Kasumi-1 (cell line): ENCODE measurements at regions not wholly inside any gene's neighbourhood (a gene's known extent, or its start where the extent isn't known, plus 50 kb on each side); places are given as distances from the start of the nearest gene placed in this dataset.
"Not testable (repeated sequence)": the region's sequence is repeated elsewhere in the genome, so short reads cannot be mapped to it uniquely, and the experiment has no call there.

Experiments used
- DNase-seq, 2 experiments: peaks; one replicate each; lab custom pipeline; 2025; lab: John Stamatoyannopoulos, UW

DNA sequence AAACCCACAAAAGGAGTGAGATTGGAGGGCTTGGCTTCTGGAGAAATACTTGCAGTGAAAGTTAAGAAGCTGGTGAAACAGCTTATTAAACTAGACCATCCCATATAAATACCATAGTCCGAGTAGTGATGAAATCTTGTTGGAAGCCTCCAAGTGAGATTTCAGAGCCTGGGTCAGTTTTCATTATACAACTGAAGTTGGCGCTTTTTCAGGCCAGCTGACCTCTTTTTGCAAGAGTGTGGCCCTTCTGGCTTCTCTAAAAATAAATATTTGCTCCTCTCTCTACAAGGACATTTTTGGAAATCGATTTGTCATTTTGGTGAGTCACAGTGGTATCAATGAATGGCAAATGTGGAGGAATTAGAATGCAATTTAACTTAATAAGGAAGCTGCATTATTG is 51.2 kb upstream of the THRB start:
- DNase-seq: no peak

DNA sequence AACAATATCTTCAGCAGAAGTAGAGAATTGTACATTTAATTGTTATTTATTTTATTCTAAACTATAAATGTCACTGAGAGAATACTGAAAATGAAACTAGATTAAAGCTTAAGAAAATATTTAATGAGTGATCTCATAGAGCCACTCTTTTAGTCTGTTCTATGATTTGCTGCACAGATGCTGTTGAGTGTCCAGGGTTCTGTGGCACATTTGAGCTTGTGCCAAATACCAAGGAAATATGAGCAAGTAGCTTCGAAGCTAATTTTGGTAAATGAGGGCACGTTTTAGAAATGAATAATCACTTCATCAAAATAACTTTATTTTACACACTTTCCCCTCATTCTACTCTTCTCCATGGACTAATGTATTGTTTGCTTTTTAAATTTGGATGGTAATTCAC is 53.6 kb upstream of the THRB start:
- DNase-seq: no peak

DNA sequence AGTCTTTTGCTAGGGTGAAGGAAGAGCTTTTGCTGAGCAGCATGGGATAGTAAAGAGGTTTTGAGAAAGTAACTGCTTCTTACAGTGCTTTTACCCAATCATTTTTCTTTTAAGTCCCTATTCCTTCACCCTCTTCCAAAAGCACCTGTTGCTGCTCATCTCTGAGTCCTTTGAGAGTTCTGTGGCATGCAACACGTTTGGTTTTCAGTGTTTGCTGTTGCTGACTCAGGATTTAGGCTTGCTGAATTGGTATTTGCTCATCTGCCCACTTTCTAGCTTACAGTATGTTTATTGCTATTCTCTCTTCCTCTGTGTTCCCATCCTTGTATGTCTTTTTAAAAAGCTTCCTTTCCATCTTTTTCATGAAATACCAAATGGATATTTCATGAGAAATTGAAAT is 55.9 kb upstream of the THRB start:
- DNase-seq: no peak

DNA sequence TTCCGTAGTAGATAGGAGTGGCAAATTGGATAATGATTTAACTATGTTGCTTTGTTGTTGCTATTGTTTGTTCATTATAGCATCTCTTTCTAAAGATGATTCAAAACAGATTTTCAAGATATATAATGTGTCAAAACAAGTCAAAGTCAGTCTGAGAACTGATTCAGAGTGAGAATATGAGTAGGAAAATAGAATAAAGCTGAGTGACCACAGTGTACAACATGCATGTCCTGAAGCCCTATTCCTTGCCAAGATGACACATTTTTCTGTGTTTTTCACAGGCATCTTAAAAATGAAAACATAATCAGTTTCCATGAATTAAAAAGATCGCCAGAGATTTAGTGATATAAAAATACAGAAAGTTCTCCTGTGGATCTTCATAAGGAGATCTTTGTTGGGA is 57.0 kb upstream of the THRB start:
- no peak for DNase-seq

DNA sequence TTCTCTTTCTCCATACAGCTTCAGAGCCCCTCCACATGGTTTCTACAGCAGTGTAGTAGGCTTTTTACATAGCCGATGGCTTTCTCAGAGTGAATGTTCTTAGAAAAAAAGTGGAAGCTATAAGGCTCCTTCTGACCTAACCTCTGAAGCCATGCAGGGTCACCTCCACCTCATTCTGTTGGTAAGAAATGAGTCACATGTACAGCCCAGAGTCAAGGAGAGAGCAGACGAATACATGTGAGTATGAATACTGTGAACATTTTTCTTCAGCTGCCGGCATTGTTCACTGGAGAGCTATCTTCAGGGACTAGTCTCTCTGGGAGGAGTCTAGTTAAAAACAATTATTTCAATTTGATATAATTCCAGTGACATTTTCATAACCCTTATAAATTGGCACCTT is 68.2 kb upstream of the THRB start:
- no peak for DNase-seq

DNA sequence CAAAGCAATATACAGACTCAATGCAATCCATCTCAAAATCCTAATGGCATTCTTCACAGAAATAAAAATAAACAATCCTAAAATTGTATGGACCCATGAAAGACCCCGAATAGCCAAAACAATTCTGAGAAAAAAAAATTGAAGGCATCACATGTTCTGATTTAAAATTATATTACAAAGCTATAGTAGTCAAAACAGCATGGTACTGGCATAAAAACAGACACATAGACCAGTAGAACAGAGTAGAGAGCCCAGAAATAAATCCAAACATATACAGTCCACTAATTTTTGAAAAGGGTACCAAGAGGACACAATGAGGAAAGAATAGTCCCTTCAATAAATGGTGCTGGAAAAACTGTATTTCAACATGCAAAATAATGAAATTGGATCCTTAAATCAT is 70.4 kb upstream of the THRB start:
- DNase-seq: no peak

DNA sequence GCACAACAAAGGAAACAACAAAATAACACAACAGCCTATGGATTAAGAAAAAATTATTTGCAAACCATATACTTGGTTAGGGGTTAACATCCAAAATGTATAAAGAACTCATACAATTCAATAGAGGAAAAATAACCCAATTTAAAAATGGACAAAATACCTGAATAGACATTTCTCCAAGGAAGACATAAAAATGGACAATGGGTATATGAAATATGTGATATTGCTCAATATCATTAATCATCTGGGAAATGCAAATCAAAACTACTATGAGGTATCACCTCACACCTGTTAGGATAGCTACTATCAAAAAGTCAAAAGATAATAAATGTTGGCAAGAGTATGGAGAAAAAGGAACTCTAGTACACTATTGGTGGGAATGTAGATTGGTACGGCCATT is 71.0 kb upstream of the THRB start:
- DNase-seq: no peak

DNA sequence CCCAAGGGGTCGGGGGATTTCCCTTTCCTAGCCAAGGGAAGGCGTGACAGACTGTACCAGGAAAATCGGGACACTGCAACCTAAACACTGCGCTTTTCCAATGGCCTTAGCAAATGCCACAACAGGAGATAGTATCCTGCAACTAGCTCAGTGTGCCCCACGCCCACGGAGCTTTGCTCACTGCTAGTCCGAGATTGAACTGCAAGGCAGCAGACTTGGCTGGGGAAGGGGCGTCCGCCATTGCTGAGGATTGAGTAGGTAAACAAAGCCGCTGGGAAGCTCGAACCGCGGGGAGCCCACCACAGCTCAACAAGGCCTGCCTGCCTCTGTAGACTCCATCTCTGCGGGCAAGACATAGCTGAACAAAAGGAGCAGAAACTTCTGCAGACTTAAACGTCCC is 72.3 kb upstream of the THRB start:
- no peak for DNase-seq

DNA sequence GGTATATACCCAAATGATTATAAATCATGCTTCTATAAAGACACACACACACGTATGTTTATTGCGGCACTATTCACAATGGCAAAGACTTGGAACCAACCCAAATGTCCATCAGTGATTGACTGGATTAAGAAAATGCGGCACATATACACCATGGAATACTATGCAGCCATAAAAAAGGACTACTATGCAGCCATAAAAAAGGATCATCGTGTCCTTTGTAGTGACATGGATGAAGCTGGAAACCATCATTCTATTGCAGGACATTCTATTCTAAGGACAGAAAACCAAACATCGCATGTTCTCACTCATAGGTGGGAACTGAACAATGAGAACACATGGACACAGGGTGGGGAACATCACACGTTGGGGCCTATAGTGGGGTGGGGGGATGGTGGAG is 77.8 kb upstream of the THRB start:
- not testable (repeated sequence) for DNase-seq

DNA sequence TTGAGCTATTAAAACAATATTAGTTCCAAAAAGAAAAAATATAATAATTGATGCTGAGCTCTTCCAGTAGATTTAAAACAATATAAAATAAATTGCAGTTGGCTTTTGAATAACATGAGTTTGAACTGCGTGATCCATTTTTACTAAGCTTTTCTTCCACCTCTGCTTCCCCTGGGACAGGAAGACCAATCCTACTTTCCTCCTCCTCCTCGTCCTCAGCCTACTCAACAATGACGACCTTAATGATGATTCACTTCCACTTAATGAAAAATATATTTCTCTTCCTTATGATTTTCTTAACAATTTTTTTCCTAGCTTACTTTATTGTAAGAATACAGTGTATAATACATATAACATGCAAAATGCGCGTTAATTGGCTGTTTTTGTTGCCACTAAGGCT is 78.9 kb upstream of the THRB start:
- DNase-seq: no peak

DNA sequence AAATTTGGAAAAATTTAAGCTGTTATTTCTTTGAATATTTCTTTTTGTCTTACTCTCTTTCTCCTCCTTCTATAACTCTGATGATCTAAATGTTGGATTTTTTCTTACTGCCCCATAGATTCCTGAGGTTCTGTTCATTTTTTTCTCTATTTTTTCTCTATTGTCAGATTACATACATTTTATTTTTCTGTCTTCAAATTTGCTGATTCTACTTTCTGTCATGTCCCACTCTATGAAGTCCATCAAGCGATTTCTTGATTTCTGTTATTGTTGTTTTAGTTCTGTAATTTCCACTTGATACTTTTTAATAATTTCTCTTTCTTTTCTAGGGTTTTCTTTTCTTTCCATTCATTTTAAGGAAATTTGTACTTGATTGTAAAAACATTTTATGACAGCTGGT is 83.7 kb upstream of the THRB start:
- no peak for DNase-seq

DNA sequence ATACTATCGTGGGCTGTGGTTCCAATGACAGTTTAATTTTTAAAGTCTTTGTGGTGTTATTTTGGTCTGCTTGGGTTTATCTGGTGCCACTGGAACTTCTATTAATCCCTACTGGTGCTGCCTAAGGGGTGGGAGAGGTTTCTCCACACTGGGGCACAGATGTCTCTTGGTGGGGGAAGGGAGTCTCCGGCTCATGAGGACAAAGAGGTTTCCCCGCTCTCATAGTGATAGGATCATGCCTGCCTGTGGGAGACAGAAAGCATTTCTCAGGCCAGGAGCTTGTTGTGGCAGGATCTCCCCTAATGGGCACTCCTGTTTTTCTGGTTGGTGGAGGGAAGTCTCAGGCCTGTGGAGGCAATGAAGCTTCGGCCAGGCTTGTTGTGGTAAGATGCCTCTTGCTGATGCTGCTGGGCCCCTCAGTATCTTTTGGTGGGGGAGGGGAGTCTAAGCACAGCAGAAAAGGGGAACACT is 84.3 kb upstream of the THRB start:
- no peak for DNase-seq

DNA sequence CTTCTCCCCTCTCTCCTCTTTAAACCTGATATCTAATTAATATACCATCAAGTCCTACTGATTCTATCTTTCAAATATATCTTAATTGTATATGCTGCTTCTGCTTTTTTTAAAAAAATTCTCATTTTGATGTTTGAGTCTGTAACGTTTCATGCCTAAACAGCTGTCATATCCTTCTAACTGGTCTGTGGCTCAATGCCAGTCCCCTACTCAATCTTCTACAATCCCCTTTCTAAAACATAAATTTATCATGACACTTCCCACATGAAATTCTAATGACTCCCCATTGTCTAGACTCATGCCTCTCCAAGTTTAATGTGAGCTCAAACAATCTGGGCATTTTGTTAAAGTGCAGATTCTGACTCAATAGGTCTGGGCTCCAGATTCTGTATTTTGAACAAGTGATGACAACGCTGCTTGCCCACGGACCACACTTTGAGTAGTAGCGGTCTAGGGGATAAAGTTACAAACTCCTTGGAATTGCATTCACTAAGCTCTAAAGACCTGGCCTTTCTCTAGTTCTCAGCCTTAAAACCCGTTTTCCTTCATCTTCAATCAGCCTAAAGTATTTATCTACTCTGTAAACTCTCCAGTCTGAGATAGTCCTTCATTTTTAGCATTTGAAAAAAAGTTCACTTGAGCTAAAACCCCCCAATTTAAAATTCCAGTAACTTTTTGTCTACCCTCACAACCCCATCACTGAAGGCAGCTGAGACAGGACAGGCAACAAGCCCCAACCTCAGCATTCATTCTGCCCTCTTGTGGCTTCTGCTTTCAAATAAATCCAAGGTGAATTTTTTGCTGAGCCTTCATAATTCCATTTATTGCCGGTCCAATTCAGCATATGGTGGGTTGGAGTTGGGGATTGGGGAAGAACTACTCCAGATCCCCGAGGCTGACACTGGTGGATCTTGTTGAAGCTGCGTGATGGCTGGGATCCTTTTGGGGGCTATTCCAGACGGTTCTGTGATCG is 88.1 kb upstream of the THRB start:
- peak in 1 of 2 experiments; percentile 2 for DNase-seq

DNA sequence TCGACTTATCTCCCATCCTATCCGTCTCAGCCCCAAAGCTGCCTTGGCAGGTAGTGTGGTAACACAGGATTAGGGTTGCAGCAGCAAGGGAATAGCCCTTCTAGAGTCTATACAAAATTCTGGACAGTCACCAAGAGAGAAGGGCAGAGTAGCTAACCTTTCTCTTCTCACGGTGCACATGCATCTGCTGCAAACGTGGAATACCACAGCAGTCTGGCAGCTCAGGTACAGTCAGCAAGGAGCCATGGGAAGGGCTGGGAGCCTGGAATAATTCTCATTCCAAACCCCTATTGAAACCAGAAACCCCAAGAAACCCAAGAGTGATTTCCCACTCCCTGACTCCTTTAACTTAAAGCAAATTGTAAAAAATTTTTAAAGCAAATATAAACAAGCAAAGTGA is 92.3 kb upstream of the THRB start:
- DNase-seq: no peak

DNA sequence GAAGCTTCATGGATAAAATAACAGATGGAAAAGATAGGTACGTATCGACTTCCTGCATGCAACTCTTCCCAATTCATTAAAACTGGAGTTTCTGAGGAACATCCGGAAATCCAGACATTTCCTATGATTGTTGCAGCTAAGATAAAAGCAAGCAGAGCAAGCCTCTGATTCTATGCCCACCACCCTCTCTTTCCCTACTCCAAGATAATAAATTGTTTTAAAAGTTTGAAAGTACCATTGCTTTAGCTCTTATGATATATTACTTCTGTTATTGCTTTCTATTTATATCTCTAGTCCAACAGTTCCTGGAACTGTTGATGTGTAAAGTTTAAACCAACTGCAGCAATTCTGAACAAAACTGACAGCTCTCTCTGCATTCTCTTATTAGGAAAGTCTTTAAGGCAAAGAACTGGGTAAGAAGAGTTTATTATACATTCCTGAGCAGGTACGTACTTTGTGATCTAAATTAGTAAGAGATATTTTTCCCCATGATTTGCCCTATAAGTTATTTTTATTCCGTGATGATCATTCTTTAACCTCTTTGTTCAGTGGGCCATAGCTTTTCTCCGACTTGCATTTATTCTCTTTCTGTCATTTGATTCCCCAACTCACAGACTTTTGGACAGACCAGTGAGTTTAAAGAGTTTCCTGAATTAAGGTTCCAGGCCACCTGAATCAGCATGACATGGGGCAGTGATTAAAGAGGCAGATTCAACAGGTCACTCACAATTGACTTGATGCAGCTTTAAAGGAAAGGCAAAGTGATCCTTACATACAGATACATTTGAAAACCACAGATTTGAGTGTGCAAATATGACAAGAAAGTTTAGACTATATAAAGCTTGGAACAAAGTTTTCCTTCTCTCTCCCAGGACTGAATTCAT is 94.2 kb upstream of the THRB start:
- no peak for DNase-seq

DNA sequence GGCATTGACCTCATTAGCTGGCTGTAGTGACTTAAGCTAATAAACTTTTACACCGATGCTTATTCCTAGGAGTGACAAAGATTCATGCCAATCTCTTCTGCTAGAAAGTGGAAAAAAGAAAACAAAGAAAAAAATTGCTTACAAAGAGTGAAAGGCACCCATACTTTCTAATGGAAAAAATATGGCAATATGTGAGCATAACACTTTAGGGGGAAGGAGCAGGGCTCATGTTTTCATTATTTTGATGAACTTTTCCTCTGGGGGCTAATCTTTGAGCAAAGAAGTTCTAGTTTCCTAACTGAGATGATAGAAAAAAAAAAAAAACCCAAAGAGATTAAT is 94.8 kb upstream of the THRB start:
- DNase-seq: no peak

DNA sequence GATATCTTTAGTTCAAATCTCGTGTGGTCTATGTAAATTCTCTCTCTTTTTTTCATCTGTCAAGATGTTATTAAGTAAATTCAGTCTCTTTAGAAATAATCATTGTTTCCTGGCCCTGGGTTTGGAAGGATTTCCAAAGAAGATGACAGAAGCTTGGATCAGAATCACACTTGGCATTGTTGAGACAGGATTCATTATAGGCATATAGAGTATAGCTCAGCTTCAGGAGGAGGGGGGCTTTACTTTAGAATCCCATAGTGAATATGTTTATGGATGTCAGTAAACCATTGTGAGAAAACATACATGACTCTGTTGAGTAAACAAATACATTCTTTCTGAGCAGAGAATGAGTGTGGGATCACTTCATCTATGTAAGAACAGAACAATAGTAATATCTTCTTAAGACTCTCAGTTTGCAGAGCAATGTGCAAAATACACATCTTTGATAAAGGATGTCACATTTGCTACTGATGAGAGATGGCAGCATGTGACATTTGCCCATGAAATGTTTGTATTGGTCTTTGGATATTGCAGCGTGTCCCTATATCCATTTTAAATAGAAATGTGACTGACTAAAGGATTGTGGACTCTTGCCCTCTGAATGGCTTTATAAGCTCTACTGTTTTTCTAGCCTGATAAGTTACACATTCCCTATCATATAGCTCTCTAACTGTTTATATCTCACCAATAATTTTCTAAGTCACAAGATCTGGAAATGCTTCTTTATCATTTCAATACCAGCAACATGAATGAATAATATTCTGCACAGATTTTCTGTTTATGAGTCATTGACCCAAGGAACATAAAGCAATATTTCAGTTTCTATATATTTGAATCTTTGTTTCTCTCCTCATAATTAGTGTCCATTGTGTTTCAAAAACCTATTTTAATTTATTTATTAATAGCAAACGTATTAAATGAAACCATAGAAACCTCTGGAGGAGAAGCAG is 95.6 kb upstream of the THRB start:
- no peak for DNase-seq

DNA sequence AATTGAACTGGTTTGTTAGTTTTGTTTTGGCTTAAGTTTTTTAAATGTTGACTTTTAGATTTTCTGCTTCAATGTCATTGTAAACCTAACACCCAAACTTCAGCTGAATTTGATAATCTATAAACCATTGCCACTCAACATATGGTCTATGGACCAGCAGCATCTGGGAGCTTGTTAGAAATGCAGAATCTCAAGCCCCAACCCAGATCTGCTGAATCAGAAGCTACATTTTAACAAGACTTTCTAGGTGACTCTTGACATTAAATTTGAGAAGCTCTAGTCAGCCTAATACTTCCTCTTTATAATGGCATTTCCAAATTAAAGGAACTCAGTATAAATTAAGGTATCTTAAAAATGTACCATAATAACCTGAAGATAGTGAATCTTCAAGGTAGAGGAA is 96.5 kb upstream of the THRB start:
- no peak for DNase-seq

DNA sequence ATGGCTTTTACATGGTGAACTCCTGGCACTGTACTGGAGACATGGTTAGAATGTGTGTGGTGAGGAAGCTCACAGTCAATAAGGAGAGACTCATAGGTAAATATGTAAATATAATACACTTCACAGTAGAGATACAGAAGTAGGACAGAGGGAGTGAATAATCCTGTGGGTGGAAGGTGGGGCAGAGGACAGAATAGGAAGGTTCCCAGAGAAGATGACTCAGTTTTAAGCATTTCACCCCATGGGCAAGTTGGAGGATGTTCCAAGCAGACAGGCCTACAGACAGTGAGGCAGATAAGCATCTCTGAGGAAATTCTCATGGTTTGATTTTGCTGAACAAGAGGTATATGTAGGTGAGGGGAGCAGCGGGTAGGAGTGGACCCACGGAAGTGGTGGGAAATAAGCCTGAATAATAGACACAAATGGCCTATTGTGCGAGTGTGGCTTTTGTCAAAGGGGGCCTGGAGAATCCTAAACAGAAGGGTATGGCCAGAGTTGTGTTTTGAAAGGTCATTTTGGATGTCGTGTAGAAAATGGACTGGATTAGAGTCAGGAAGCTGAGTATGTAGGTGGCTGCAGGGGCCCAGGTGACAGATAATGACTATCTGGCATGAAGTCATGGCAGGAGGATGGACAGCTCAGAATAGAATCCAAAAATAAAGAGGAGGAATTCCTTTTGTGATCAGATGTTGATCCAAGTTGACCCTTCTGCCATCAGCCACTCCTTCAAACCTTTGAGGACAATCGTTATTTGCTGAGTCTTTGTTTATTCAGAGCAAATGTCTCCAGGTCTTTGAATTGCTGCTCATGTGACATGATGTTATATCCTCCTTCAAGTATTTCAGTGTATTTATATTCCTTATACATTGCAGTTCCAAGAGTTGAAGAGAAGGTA is 97.3 kb upstream of the THRB start:
- no peak for DNase-seq

DNA sequence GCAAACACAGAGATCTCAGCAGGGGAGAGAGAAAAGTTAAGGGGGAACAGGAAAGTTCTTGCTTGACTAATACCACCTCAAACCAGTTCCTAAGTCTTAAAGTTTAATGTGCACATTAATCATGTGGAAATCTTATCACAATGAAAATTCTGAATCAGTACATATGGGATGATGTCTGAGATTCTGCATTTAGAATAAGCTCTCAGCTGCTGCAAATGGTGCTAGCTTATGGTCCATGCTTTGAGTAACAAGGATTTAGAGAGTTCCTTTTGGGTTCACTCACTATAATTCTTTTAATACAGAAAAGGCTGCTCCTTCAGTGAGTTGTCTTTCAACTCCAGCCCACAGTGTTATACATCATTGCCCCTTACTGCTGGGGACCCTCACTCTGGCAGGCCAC is 99.5 kb upstream of the THRB start:
- no peak for DNase-seq

DNA sequence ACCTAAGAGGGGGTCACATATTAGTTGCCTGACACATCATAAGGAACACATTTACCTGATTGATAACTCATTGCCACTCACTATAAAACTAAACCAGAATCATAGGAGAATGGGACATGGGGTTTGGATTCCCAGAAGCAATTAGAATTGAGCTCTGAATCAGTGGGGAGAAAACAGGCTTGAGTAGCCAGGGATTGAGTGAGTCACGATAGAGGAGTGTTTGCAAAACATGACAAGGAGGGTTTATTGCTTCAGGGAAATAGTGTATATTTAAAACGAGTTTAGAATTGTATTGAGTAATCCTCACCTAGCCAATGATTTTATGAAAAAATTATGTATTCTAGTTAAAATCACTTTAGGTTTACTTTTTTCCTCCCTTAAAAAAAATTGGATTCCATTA is 101.1 kb upstream of the THRB start:
- DNase-seq: no peak
